Progenitor cell of endocrine pancreas (in vitro differentiated cells): ENCODE measurements at regions not wholly inside any gene's neighbourhood (a gene's known extent, or its start where the extent isn't known, plus 50 kb on each side); places are given as distances from the start of the nearest gene placed in this dataset.
"Not testable (repeated sequence)": the region's sequence is repeated elsewhere in the genome, so short reads cannot be mapped to it uniquely, and the experiment has no call there.

ENCODE experiments used
- DNase-seq: peaks from one replicate; pipeline ENCODE4 v3.0.0; 2021; ENCODE audit warnings: low spot score; ENCODE audit not compliant: unreplicated experiment
- H3K27ac Mint-ChIP-seq: 2 replicates; pipeline ENCODE4 v1.8.0; 2021; ENCODE audit warnings: mild to moderate bottlenecking, moderate library complexity, mixed read lengths
- H3K27me3 Mint-ChIP-seq: 2 replicates; pipeline ENCODE4 v1.8.0; 2021; ENCODE audit warnings: mixed read lengths
- H3K36me3 Mint-ChIP-seq: 2 replicates; pipeline ENCODE4 v1.8.0; 2022; ENCODE audit warnings: mixed read lengths; ENCODE audit not compliant: insufficient read depth
- H3K4me1 Mint-ChIP-seq: 2 replicates; pipeline ENCODE4 v1.8.0; 2021; ENCODE audit warnings: low read depth, mixed read lengths
- H3K4me3 Mint-ChIP-seq: 2 replicates; pipeline ENCODE4 v1.8.0; 2021; ENCODE audit warnings: low read depth, mild to moderate bottlenecking, moderate library complexity, mixed read lengths
- H3K9me3 Mint-ChIP-seq: 2 replicates; pipeline ENCODE4 v1.8.0; 2021; ENCODE audit warnings: low read depth, mixed read lengths
- CTCF ChIP-seq: fragments of 200-600 bp; sonication (generic); IDR thresholded peaks from one replicate; pipeline ENCODE4 v1.5.0; 2021; ENCODE audit warnings: antibody characterized with exemption, mild to moderate bottlenecking; ENCODE audit not compliant: unreplicated experiment

GRCh38 chr1:96559707-96560596 lies 161.6 kb upstream of the PTBP2 start:
- no peak for TF ChIP-seq CTCF
- H3K36me3 Mint-ChIP-seq: peaks cover 4% of the 10 kb centered on the region
- no peak overlapping the region for H3K4me3 Mint-ChIP-seq
- H3K4me1 Mint-ChIP-seq: peaks cover 10% of the 10 kb centered on the region
- no peak overlapping the region for H3K27ac Mint-ChIP-seq
- H3K9me3 Mint-ChIP-seq: peaks cover 16% of the 10 kb centered on the region
- DNase-seq: no peak
- H3K27me3 Mint-ChIP-seq: no peaks in the 10 kb centered on the region

- H3K4me3 Mint-ChIP-seq: no peak overlapping the region
- no peaks in the 10 kb centered on the region for H3K27me3 Mint-ChIP-seq
- TF ChIP-seq CTCF: no peak
- H3K9me3 Mint-ChIP-seq: peaks cover 16% of the 10 kb centered on the region
- H3K4me1 Mint-ChIP-seq: peaks cover 2% of the 10 kb centered on the region
- H3K27ac Mint-ChIP-seq: no peak overlapping the region
- H3K36me3 Mint-ChIP-seq: peaks cover 4% of the 10 kb centered on the region
- DNase-seq: no peak
These were observed 159.5 kb upstream of the PTBP2 start for GRCh38 chr1:96562094-96562493.

- DNase-seq: not testable (repeated sequence)
These were observed 157.2 kb upstream of the PTBP2 start for GRCh38 chr1:96564401-96564800.

GRCh38 chr1:96565546-96565945 lies 156.0 kb upstream of the PTBP2 start:
- no peaks in the 10 kb centered on the region for H3K27me3 Mint-ChIP-seq
- H3K4me1 Mint-ChIP-seq: peaks cover 5% of the 10 kb centered on the region

More at GRCh38 chr1:96564401-96564800, 157.2 kb upstream of the PTBP2 start:
- H3K27me3 Mint-ChIP-seq, H3K4me1 Mint-ChIP-seq, H3K4me3 Mint-ChIP-seq, H3K27ac Mint-ChIP-seq, H3K36me3 Mint-ChIP-seq: not testable (repeated sequence)
- peaks cover 16% of the 10 kb centered on the region for H3K9me3 Mint-ChIP-seq

GRCh38 chr1:96568639-96569038 lies 152.9 kb upstream of the PTBP2 start:
- Mint-ChIP-seq H3K9me3 (peaks cover 5% of the 10 kb centered on the region), H3K36me3 (no peaks in the 10 kb centered on the region), H3K27ac (no peak overlapping the region), H3K27me3 (no peaks in the 10 kb centered on the region), H3K4me1 (peaks cover 7% of the 10 kb centered on the region), H3K4me3 (no peak overlapping the region)
- TF ChIP-seq CTCF: no peak
- DNase-seq: no peak

More at GRCh38 chr1:96565546-96565945, 156.0 kb upstream of the PTBP2 start:
- no peak for DNase-seq
- peaks cover 4% of the 10 kb centered on the region for H3K36me3 Mint-ChIP-seq
- no peak overlapping the region for H3K27ac Mint-ChIP-seq
- peaks cover 13% of the 10 kb centered on the region for H3K9me3 Mint-ChIP-seq
- TF ChIP-seq CTCF: no peak
- no peak overlapping the region for H3K4me3 Mint-ChIP-seq

GRCh38 chr1:96569288-96569687 lies 152.3 kb upstream of the PTBP2 start:
- Mint-ChIP-seq H3K27ac (no peak overlapping the region), H3K9me3 (peaks cover 2% of the 10 kb centered on the region), H3K4me1 (peaks cover 13% of the 10 kb centered on the region), H3K36me3 (no peaks in the 10 kb centered on the region), H3K27me3 (no peaks in the 10 kb centered on the region), H3K4me3 (no peak overlapping the region)
- DNase-seq: no peak
- TF ChIP-seq CTCF: no peak
